Mucosa of rectum (tissue), 2 donors: ENCODE measurements at regions not wholly inside any gene's neighbourhood (a gene's known extent, or its start where the extent isn't known, plus 50 kb on each side); places are given as distances from the start of the nearest gene placed in this dataset.
"Not testable (repeated sequence)": the region's sequence is repeated elsewhere in the genome, so short reads cannot be mapped to it uniquely, and the experiment has no call there.

Experiments used
- H3K27ac ChIP-seq, 2 donors: one replicate each; pipeline ENCODE4 v1.7.0; 2013; ENCODE audit warnings: inconsistent platforms in 2 of 2, low read depth in 2 of 2, low read length in 2 of 2
- H3K27me3 ChIP-seq, 2 donors: one replicate each; pipeline ENCODE4 v1.7.0; 2013; ENCODE audit warnings: low read length in 2 of 2; ENCODE audit not compliant: control insufficient read depth in 2 of 2, insufficient read depth in 2 of 2
- H3K36me3 ChIP-seq, 2 donors: one replicate each; pipeline ENCODE4 v1.7.0; 2013; ENCODE audit warnings: low read length in 2 of 2; ENCODE audit not compliant: control insufficient read depth in 2 of 2, insufficient read depth in 2 of 2
- H3K4me1 ChIP-seq, 2 donors: one replicate each; pipeline ENCODE4 v1.7.0; 2013; ENCODE audit warnings: low read length in 2 of 2, mild to moderate bottlenecking in 1 of 2; ENCODE audit not compliant: control insufficient read depth in 2 of 2, insufficient read depth in 2 of 2
- H3K4me3 ChIP-seq, 2 donors: one replicate each; pipeline ENCODE4 v1.7.0; 2013; ENCODE audit warnings: low read length in 2 of 2
- H3K9ac ChIP-seq, 2 donors: one replicate each; pipeline ENCODE4 v1.7.0; 2013; ENCODE audit warnings: low read length in 2 of 2, low read depth in 1 of 2, mild to moderate bottlenecking in 1 of 2
- H3K9me3 ChIP-seq, 2 donors: one replicate each; pipeline ENCODE4 v1.7.0; 2013; ENCODE audit warnings: low read length in 2 of 2; ENCODE audit not compliant: control insufficient read depth in 2 of 2
- donor health status: healthy.
- donor health status: Normal muscosa, but diverticular disease.

DNA sequence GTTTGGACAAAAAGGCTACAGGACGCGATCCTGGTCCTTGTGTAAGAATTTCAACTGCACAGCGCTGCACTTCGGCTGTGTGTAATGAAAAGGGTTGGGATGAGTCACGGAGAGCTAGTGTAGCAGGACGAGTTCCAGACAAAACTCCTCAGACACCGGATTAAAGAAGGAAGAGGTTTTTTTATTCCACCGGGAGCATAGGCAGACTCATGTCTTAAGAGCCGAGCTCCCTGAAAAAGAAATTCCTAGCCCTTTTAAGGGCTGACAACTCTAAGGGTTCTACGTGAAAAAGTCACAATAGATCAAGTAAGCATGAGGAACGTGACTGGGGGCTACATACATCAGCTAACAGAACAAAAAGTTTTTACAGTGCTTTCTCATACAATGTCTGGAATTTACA lies 54.8 kb upstream of the FAM90A1 start:
- H3K36me3 ChIP-seq, H3K4me1 ChIP-seq, H3K27me3 ChIP-seq, H3K9me3 ChIP-seq, H3K4me3 ChIP-seq, H3K9ac ChIP-seq, H3K27ac ChIP-seq: not testable (repeated sequence)

DNA sequence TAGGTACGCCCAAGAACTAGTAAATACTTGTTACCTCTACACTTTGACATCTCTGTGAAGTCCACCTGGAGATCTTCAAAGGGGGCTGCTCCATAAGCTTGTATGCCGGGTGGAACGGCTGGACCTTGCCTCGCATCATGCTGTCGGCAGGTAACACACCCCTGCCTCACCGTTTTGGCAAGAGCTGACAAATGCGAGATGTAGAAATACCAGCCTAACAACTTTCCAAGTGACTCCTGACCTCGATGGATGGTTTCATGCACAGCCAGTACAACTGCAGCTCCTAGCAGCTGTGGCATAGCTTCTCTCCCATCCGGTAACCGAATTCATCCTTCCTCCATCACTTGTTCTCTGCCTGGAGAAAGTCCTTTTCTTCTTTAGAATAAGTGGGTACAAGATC lies 58.3 kb upstream of the FAM90A1 start:
- H3K4me1 ChIP-seq, H3K36me3 ChIP-seq, H3K9ac ChIP-seq, H3K27me3 ChIP-seq, H3K4me3 ChIP-seq, H3K27ac ChIP-seq, H3K9me3 ChIP-seq: not testable (repeated sequence)

DNA sequence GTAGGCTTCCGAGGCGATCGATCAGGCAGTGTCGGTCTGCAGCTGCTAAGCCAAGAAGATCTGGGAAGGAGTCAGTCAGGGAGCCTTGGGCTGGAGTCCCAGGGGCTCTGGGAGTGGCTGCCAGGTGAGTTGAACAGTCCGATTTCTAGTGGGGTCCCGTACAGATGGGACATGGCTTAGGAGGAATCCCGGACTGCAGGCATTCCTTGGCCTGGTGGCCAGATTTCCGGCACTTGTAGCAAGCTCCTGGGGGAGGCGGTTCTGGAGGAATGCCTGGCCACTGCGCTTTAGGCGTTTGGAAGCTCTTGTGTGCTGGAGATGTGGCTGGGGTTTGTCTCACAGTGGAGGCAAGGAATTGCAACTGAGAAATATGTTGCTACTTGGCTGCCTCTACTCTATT lies 64.3 kb upstream of the FAM90A1 start:
- not testable (repeated sequence) for H3K4me1 ChIP-seq, H3K27me3 ChIP-seq, H3K36me3 ChIP-seq, H3K9me3 ChIP-seq, H3K9ac ChIP-seq, H3K4me3 ChIP-seq, H3K27ac ChIP-seq

DNA sequence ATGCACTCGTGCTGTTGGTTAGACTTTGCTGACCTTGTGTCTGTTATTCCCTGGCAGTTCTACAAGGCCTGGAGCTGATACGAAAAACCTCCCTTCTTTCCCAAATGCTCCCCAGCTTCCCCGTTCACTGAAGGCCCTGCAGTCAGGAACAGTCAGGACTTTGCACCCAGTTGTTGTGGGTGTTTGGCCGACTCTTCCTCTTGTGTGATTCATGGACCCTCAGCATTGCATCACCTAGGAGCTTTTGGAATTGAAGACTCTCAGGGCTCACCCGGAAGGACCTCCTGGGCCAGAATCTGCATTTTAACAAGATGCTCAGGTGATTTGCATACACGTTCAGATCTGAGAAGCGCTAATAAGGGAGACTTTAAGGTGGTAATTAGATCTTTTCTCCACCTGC lies 67.2 kb upstream of the FAM90A1 start:
- H3K9ac ChIP-seq, H3K36me3 ChIP-seq, H3K4me1 ChIP-seq, H3K27me3 ChIP-seq, H3K27ac ChIP-seq, H3K4me3 ChIP-seq, H3K9me3 ChIP-seq: not testable (repeated sequence)

DNA sequence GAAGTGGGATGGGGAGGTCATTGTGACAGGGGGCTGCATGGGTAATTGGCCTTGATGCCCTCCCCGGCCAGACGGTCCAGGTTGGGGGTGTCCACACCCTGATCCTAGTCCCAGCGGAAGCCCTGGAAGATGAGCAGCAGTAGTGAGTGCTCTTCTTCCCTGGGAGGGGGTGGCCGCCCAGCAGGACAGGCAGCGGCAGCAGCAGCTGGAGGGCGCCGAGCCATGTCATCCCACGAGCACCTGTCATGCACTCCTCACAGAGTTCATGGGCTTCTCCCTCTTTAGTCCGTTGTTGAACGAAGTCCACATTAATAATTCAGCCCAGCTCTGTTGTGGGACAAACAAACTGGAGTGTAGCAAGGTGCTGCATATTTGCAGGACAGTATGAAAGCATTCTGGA lies 81.2 kb upstream of the FAM90A1 start:
- H3K27ac ChIP-seq, H3K4me3 ChIP-seq, H3K36me3 ChIP-seq, H3K27me3 ChIP-seq, H3K9me3 ChIP-seq, H3K4me1 ChIP-seq, H3K9ac ChIP-seq: not testable (repeated sequence)

DNA sequence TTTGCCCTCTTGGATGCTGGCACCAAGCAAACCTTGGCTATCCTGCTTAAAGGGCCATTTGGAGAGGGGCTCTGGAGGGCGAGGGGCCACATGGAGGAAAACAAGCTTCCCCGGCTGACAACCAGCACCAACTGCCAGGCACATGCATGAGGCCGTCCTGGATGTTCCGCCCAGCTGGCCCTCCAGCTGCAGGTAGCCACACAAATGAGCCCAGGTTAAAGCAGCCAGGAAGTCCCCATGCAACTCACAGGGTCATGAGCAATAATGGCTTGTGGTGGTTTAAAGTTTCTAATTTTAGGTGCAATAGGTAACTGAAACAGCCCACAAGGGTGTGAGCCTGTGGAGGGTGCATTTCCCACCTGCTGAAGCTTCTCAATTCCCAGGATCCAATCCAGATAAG lies 88.6 kb upstream of the FAM90A1 start:
- not testable (repeated sequence) for H3K4me1 ChIP-seq, H3K9me3 ChIP-seq

DNA sequence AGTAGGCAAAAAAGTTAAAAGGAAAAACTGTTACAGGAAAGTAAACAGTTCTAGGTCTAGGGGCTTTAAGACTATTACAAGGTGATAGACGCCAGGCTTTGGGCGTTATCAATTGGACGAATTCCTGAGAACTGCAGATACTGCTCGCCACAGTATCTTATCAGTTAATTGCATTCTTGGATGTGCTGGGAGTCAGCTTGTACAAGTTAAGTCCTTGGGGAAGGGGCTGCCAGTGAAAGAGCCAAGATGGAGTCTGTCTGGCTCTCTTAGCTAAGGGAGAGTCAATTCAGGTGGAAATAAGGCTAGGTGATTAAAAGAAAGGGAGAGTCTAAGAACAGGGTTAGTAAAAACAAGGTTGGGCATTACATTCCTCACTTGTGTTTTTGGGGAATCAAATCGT lies 90.3 kb upstream of the FAM90A1 start:
- not testable (repeated sequence) for H3K36me3 ChIP-seq, H3K9ac ChIP-seq, H3K9me3 ChIP-seq, H3K4me3 ChIP-seq, H3K4me1 ChIP-seq, H3K27me3 ChIP-seq, H3K27ac ChIP-seq

More for the DNA sequence above, 88.6 kb upstream of the FAM90A1 start:
- not testable (repeated sequence) for H3K9ac ChIP-seq, H3K27me3 ChIP-seq, H3K36me3 ChIP-seq, H3K4me3 ChIP-seq, H3K27ac ChIP-seq

DNA sequence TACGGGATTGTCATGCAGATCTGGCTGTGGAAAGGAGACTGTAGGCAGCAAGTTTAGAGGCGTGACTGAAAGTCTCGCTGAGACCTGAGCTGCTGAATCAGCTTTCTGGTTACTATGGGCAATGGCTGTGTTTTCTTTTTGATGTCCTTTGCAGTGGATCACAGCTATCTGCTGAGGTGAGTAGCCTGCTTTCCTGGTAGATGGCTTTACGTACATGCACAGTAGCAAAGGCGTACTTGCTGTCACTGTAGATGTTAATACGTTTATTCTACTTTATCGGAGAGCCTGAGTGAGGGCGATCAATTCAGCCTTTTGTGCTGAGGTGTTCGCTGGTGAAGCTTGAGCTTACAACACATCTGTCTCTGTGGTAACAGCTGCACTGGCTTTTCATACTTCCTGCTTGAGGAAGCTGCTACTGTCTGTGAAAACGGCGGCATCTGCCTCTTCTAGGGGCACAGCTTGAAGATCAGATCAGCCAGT lies 92.9 kb upstream of the FAM90A1 start:
- not testable (repeated sequence) for H3K9ac ChIP-seq, H3K4me1 ChIP-seq, H3K36me3 ChIP-seq, H3K27ac ChIP-seq, H3K9me3 ChIP-seq, H3K27me3 ChIP-seq
- H3K4me3 ChIP-seq: peak overlapping the region in 1 of 2 donors; percentile 20

DNA sequence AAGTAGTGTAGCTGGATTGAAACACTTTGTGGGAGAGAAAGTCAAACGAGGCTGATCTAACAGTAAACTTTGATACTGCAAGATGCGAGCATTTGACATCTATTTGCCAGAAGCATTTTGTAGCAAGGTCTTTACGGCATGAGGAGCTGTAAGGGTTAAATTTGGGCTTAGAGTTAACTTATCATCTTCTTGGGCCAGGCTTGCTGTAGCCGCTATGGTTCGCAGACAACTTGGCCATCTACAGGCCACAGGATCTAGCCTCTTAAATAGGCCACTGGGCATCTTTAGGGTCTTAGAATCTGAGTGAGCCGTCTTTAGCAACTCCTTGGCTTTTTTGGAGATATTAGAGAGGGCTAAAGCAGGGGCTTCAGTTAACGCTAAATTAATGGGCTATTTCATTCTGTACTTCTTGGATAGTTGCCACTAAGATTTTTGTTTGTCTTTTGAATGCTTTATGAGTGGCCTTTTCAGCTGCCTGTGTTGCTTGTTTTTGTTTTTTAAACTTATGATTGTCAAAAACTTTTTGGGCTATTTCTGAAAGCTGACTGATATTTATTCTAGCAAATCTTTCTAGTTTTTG lies 93.5 kb upstream of the FAM90A1 start:
- not testable (repeated sequence) for H3K27ac ChIP-seq, H3K36me3 ChIP-seq, H3K4me1 ChIP-seq, H3K9ac ChIP-seq, H3K4me3 ChIP-seq, H3K27me3 ChIP-seq, H3K9me3 ChIP-seq

DNA sequence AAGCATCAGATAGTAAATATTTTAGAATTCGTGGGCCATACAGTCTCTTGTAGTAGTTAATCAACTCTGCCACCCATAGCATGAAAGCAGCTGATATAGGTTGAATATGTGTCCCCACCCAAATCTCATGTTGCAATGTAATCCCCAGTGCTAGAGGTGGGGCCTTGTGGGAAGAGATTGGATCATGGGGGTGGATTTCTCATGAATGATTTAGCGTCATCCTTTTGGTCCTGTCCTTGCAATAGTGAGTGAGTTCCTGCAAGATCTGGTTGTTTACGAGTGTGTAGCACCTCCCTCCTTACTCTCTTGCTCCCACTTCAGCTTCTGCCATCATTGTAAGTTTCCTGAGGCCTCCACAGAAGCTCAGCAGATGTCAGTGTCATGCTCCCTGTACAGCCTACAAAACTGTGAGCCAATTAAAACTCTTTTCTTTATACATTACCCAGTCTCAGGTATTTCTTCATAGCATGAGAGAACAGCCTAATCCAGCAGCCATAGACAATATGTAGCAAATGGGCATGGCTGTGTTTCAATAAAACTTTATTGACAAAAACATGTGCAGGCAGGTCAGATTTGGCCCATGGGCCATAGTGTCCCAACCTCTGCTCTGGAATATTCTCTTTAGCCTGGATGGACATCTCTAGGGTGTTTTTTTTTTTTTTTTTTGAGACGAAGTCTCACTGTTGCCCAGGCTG lies 97.9 kb upstream of the FAM90A1 start:
- H3K27ac ChIP-seq, H3K36me3 ChIP-seq, H3K9me3 ChIP-seq, H3K9ac ChIP-seq, H3K4me1 ChIP-seq, H3K27me3 ChIP-seq, H3K4me3 ChIP-seq: not testable (repeated sequence)

DNA sequence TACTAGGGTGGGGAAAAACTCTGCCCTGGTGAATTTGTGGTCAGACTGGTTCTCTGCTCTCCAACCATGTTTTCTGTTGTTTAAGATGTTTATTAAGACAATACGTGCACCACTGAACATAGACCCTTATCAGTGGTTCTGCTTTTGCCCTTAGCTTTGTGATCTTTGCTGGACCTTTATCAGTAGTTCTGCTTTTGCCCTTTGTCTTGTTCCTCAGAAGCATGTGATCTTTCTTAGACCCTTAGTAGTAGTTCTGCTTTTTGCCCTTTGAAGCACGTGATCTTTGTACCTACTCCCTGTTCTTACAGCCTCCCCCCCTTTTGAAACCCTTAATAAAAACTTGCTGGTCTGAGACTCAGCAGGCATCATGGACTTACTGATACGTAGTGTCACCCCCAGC lies 101.4 kb upstream of the FAM90A1 start:
- not testable (repeated sequence) for H3K4me3 ChIP-seq, H3K36me3 ChIP-seq, H3K9ac ChIP-seq, H3K27ac ChIP-seq, H3K27me3 ChIP-seq, H3K4me1 ChIP-seq, H3K9me3 ChIP-seq
